ENCODE measurements at regions not wholly inside any gene's neighbourhood (a gene's known extent, or its start where the extent isn't known, plus 50 kb on each side); places are given as distances from the start of the nearest gene placed in this dataset.
"Not testable (repeated sequence)": the region's sequence is repeated elsewhere in the genome, so short reads cannot be mapped to it uniquely, and the experiment has no call there.

GRCh38 chr4:67394879-67395278 is 150.4 kb downstream of the CENPC start:
- Mint-ChIP-seq H3K4me1 (ENCODE audit: low read depth) (no peaks in the 10 kb centered on the region), H3K27ac (no peak overlapping the region), H3K9me3 (no peaks in the 10 kb centered on the region), H3K4me3 (no peak overlapping the region), H3K27me3 (ENCODE audit: insufficient read depth) (peaks cover 10% of the 10 kb centered on the region), H3K36me3 (ENCODE audit: low read depth) (no peaks in the 10 kb centered on the region)
- no peak for DNase-seq
- no peak for TF ChIP-seq CTCF (IDR thresholded peaks at IDR 0.05)

- no peaks in the 10 kb centered on the region for H3K4me1 Mint-ChIP-seq (ENCODE audit: low read depth)
- no peak overlapping the region for H3K4me3 Mint-ChIP-seq
- H3K36me3 Mint-ChIP-seq (ENCODE audit: low read depth), result no peaks in the 10 kb centered on the region
- peak; percentile 11 for DNase-seq
- TF ChIP-seq CTCF (IDR thresholded peaks at IDR 0.05), result peak; percentile 98
- no peak overlapping the region for H3K27ac Mint-ChIP-seq
- no peaks in the 10 kb centered on the region for H3K9me3 Mint-ChIP-seq
- peaks cover 10% of the 10 kb centered on the region for H3K27me3 Mint-ChIP-seq (ENCODE audit: insufficient read depth)
Measured at GRCh38 chr4:67393699-67394281, 151.5 kb downstream of the CENPC start.

GRCh38 chr4:67393007-67393406 is 152.3 kb downstream of the CENPC start:
- no peak for DNase-seq
- no peak for TF ChIP-seq CTCF (IDR thresholded peaks at IDR 0.05)
- peaks cover 11% of the 10 kb centered on the region for H3K27me3 Mint-ChIP-seq (ENCODE audit: insufficient read depth)
- H3K36me3 Mint-ChIP-seq (ENCODE audit: low read depth), result no peaks in the 10 kb centered on the region
- H3K4me1 Mint-ChIP-seq (ENCODE audit: low read depth), result no peaks in the 10 kb centered on the region
- H3K27ac Mint-ChIP-seq, result no peak overlapping the region
- H3K9me3 Mint-ChIP-seq, result no peaks in the 10 kb centered on the region
- no peak overlapping the region for H3K4me3 Mint-ChIP-seq

- not testable (repeated sequence) for H3K36me3 Mint-ChIP-seq (ENCODE audit: low read depth); H3K4me3 Mint-ChIP-seq; H3K4me1 Mint-ChIP-seq (ENCODE audit: low read depth); DNase-seq; H3K27me3 Mint-ChIP-seq (ENCODE audit: insufficient read depth); H3K9me3 Mint-ChIP-seq; H3K27ac Mint-ChIP-seq
Measured at GRCh38 chr4:67381406-67381804, 163.9 kb downstream of the CENPC start.

- not testable (repeated sequence) for H3K4me1 Mint-ChIP-seq (ENCODE audit: low read depth); H3K27ac Mint-ChIP-seq; H3K36me3 Mint-ChIP-seq (ENCODE audit: low read depth); H3K27me3 Mint-ChIP-seq (ENCODE audit: insufficient read depth); H3K9me3 Mint-ChIP-seq; H3K4me3 Mint-ChIP-seq; DNase-seq
Measured at GRCh38 chr4:67380702-67381405, 164.4 kb downstream of the CENPC start.

GRCh38 chr4:67380154-67380553 is 165.1 kb downstream of the CENPC start:
- Mint-ChIP-seq H3K27ac (no peak overlapping the region), H3K36me3 (ENCODE audit: low read depth) (no peaks in the 10 kb centered on the region), H3K27me3 (ENCODE audit: insufficient read depth) (peaks cover 3% of the 10 kb centered on the region), H3K4me3 (no peak overlapping the region), H3K9me3 (no peaks in the 10 kb centered on the region), H3K4me1 (ENCODE audit: low read depth) (no peaks in the 10 kb centered on the region)
- TF ChIP-seq CTCF (IDR thresholded peaks at IDR 0.05), result no peak
- no peak for DNase-seq
